Retina (tissue), 1 donor: ENCODE measurements at regions not wholly inside any gene's neighbourhood (a gene's known extent, or its start where the extent isn't known, plus 50 kb on each side); places are given as distances from the start of the nearest gene placed in this dataset.

ENCODE experiments used
- DNase-seq: peaks from one replicate; pipeline ENCODE4 v3.0.0-alpha.2; 2016

- DNase-seq = no peak
These were observed 106.0 kb upstream of the RPS23 start for GRCh38 chr5:82384034-82384750.

DNA sequence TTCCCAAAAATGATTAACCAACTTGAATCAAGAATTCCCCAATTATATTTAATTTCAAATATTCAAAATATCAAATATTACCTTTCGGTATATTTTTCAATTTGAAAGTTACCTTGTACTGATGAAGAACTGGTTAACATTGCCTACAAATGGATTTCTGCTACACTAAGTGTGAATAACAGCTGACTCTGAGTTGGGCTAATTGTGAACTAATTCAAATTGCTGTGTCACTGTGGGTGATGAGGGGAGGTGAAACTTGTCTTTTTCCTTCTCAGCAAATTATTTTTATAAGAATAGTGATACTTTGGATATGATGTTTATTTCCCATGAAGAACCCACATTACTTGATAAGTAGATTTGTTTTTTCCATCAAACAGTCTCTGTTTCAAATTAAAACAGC is 103.4 kb upstream of the RPS23 start:
- no peak for DNase-seq

DNA sequence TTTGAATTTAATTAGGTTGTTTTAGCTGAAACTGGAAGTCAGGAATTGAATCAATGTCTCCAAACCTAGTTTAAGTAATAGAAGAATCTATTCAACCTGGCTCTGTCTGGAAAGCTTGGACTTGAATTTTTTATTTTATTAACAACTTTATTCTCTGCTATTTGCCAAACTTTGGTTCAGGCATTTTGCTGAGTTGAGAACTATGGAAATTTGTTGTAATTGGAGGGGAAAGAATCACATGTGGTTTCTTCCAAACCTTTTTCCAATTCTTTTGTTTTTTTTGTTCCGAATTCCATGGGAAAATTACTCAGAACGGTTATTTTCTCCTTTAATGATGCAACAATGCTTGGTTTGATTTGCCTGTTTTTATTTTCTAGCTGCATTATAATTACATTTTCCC is 98.2 kb upstream of the RPS23 start:
- DNase-seq = no peak

DNA sequence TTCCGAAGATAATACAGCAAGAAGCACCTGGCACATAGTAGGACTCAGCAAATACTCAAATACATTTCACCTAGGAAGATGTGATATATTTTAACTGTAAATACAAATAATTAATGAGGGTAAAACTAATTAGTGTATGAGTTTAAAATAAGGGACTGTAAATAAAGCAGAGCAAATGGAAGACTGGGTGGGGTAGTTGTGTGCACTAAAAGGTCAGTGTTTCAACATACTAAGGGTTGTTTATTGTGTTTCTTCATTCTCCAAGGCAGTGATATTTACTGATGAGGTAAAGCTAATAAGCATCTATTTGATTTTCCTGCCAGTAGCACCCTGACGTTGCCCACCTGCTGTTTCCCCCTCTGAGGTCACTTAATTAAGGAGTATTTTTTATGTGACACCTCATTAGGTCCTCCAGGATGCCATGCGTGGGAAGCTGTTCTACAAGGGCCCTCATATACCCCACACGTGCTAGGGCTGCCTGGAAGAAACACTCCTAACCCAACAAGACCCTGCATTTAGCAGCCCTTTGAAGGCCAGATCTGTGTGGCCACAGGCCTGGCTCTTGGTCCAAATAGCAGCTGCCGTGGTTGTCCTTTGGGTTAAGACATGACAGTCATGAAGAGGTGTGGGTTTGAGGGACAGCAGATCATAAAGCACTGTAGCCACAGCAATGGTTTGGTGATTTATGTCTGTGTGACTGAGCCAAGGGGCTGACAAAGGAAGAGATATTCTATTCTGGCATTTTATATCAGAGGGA is 97.5 kb upstream of the RPS23 start:
- DNase-seq = no peak

DNA sequence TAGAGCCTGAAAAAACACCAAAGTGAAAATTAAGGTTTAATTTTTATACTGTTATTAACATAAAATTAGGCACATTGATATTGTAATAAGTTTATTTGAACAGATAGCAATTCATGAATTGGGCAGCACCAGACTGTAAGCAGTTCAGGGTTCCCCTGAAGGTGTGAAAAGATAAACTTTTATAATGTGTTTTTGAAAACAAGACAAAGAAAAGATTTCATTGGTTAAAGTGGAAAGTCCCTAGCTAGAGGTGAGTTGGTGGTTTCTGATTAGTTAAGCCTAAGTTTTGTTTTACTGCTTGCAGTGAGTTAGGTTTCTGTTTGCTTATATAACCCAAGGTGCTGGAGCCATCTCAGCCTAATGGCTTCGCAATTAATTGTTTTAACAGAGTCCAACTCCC is 96.5 kb upstream of the RPS23 start:
- no peak for DNase-seq

DNA sequence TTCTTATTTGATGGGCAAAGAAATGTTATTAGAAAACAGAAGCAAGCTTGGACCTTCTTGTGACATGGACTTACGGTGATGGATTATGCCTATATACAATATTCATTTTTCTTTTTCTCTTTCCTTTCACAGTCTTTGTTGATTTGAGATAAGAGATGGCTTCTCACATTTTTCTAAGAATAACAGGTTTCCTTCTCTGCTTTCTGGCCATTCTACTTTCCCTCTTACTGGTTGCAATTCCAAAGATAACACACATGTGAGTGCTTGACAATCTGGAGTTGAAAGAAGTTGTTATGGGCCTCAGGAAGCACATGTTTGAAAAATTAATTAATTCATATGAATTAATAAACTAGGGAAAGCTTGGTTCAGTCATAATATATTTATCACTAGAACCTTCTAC is 89.8 kb upstream of the RPS23 start:
- DNase-seq = no peak

DNA sequence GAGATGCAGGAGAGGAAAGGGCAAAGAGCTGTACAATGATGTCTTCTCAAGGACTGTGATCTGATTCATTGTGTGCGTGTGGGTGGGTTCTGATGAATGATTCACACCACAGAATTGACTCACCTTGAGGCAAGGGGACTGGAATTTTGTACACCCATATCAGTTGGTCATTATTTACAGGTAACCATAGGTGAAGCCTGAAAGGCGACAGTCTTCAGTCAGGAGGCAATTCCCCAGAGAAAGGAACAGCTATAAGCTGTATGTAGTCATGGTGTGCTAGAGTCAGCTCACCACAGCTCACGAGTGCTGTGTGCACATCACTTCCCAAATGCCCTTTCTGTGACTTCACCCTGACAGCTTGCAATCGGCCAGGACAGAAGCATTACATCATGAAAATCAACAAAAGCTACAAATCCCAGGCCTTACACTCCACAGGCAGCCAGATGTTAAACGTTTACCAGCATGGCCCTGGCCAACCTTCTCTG is 87.6 kb upstream of the RPS23 start:
- DNase-seq = no peak

- DNase-seq = no peak
These were observed 86.9 kb upstream of the RPS23 start for GRCh38 chr5:82365026-82365425.

GRCh38 chr5:82364497-82364896 is 86.3 kb upstream of the RPS23 start:
- DNase-seq = no peak

DNA sequence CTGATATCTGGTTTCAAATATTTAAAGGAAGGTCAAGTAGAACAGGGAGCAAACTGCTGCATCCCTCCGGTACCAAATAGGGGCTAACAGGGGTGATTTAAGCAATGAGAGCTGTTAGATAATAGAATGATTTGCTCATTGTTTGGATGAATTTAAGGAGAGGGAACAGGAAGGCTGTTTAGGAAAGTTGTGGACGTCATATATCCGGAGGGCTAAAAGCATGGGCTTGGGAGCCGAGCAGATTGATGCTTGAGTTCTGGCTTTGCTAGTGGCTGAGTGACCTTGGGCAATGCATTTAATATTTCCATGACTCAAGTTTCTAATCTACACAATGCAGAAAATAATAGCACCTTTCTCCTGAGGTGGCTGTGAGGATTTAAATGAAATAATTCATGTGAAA is 85.4 kb upstream of the RPS23 start:
- DNase-seq = no peak

- no peak for DNase-seq
These were observed 84.5 kb upstream of the RPS23 start for GRCh38 chr5:82362636-82363035.

DNA sequence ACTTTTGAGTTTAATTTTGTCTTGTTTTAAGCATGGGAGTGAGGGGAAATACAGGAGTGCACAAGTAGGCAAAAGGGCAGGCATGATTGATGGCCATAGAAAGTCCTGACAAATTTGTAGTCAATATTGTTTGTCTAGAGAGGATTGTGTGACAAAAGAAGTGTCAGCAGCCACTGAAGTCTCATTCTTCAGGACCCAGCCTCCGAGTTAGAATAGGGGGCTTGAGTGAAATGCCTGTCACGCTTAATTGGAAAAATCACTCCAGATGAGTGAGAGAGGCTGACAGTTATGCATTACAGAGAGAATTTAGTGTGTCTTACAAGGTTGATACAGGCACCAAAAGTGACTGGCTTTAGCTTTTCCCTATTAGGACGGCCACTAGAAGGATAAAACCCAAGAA is 81.9 kb upstream of the RPS23 start:
- DNase-seq = peak; percentile 59

GRCh38 chr5:82359272-82359671 is 81.1 kb upstream of the RPS23 start:
- DNase-seq = no peak

- no peak for DNase-seq
These were observed 80.3 kb upstream of the RPS23 start for GRCh38 chr5:82358457-82358856.

GRCh38 chr5:82356808-82357671 is 78.9 kb upstream of the RPS23 start:
- no peak for DNase-seq

DNA sequence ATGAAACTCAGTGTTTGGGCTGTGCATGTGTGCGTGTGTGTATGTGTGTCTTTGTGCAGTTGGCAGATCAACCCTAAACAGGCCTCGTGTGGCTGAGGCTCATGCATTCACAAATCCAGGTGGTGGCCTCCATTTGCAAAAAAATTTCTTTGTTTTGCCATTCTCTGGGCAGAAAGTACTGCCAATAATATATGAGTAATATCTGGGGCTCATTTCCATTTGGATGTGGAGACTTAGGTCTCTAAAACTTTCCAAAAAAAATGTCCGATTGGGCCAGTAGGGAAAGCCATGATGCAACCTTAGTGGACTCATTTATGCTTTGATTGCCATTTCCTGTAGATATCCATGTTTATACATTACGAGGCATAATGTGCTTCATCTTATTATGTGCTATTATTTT is 77.9 kb upstream of the RPS23 start:
- DNase-seq = no peak

DNA sequence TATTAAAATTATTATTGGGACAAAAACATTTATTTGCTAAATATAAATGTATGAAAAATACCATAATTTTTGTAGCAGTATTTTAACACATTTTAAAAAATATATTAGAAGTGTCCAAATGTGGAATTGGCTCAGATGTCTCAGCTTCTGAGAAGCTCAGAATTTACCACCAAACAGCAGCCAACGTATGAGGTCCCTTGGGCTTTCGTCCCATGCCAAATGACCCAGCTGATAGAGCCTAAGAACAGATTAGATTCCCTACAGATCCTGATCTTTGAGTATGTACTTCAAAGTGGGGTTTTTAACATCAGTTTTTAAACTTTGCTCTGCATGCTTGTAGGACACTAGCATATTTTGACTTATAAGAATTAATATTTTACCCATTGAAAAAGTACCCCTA is 77.3 kb upstream of the RPS23 start:
- no peak for DNase-seq

- DNase-seq = no peak
These were observed 76.9 kb upstream of the RPS23 start for GRCh38 chr5:82355053-82355452.

GRCh38 chr5:82354543-82354942 is 76.4 kb upstream of the RPS23 start:
- no peak for DNase-seq

DNA sequence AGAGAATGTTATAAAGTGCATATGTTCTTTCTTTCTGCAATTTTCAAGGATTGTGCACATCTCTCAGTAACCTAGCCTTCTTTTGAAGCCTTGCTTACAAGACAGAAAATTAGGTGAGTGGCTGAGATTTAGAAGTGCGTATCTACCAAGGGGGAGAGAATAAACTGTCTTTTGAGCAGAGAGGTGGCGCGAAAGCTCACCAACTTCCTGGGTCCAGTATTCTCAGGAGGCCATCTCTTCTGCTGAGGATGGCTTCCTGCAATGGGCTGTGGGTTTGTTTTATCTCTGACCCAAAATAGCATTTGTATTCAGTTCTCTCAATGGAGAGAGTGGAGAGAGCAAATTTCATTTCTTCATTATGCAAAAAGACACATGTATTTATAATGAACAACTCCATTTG is 75.4 kb upstream of the RPS23 start:
- no peak for DNase-seq

GRCh38 chr5:82352146-82352791 is 74.1 kb upstream of the RPS23 start:
- no peak for DNase-seq

- peak; percentile 62 for DNase-seq
These were observed 73.6 kb upstream of the RPS23 start for GRCh38 chr5:82351754-82352145.

GRCh38 chr5:82351297-82351696 is 73.1 kb upstream of the RPS23 start:
- DNase-seq = no peak
